NCI-H1694 (cell line): ENCODE measurements at regions not wholly inside any gene's neighbourhood (a gene's known extent, or its start where the extent isn't known, plus 50 kb on each side); places are given as distances from the start of the nearest gene placed in this dataset.

Source experiments
- DNase-seq: peaks from one replicate; lab custom pipeline; 2025; lab: John Stamatoyannopoulos, UW

DNA sequence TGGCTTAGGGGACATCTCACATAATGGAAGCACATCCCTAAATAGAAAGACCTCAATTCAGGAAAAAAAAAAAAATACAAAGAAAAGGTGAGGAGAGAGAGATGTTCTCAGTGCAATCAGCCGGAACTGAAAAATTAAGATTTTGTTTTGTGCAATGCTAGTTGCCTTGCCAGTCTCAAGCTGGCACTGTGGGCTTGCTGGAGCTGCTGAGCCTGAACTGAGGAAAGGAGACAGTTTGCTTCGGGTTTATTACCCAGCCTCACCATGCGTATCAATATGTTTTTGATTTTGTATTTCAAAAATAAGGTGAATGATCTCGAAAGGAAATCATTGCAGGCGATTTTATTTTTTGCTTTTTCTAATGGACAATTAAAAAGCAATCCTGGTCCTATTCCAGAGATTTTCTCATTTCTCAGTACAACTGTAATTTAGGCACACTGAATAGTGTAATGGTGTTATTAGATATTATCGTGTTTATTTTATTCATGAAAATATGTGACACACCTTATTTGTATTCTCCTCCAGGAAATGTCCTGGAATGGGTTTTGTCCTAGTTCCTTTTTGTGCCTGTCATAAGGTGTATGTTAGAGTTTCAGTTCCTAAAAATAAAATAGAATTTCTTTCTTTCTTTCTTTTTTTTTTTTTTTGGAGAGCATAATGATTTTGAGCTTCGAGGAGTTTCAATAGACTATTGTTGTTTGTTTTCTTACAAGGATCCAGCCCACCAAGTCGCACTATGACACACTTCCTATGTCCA, 72.8 kb upstream of the ZEB2 start:
- no peak for DNase-seq

DNA sequence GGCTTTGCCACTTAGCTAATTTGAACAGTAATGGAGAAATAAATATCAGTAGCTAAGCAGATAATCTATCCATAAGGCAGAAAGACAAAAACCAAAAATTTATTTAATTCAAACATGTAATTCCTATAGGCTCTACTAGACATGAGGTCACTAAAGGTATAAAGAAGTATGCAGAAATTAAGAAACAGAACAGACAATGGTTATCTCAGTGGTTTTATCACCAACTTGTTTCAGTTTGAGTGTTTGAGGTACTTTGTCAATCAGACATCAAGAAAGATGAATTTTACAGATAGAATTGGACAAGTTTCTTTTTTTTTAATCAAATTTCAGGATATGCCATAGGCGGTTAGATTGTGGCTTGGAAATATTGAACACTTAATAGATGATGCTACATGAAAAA, 67.4 kb upstream of the ZEB2 start:
- no peak for DNase-seq

GRCh38 chr2:144586476-144586875, 66.6 kb upstream of the ZEB2 start:
- no peak for DNase-seq

DNA sequence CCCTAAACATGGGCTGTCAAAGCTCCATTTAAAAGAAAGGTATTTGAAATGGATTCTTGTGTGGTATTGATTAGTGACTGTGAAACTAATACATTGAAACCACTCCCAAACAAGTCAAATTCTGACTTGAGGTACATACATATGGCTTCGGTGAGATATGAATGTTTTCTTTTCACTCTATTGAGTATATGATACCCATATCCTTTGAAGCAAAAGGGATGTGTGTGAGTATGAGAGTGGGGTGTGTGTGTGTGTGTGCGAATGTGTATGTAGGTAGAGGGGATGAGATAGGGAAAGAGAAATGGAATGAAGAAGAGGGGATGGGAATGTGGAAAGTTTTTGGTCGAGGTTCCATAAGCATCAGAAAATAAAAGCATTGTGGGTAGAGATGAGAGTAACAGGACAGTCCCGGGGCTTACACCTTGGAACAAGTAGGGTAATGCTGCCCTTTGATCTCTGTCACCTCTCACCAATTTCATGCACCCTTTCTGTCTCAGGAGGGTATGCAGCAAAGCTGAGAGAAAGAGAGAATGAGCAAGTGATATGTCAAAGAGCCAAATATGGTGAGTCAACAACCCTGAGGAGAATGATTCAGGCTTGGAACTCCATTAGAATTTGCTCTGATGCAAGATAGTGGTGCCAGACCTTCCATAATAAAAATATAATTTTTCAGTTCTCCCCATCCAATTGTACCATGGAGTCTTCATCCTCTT, 64.0 kb upstream of the ZEB2 start:
- DNase-seq: no peak

DNA sequence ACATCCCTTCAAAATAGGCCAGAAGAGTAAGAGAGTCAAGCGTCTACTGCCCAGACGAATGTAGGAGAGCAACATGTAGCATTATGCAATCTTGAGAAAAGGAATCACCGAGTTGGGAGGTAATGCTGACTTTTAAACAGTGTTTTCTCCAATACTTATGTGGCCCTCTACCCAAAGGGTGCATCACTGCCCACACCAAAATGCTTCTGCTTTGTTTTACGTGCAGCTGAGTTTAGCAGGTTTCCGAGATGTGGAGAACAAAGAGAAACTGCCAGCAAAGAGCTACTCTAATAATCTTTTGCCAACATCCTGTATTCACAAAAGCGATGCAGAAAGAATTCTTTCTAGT, 63.4 kb upstream of the ZEB2 start:
- no peak for DNase-seq

- DNase-seq: no peak
These were observed 62.9 kb upstream of the ZEB2 start for GRCh38 chr2:144582651-144583380.

GRCh38 chr2:144580521-144581161, 60.7 kb upstream of the ZEB2 start:
- no peak for DNase-seq

- DNase-seq: no peak
These were observed 59.6 kb upstream of the ZEB2 start for GRCh38 chr2:144579556-144579955.

DNA sequence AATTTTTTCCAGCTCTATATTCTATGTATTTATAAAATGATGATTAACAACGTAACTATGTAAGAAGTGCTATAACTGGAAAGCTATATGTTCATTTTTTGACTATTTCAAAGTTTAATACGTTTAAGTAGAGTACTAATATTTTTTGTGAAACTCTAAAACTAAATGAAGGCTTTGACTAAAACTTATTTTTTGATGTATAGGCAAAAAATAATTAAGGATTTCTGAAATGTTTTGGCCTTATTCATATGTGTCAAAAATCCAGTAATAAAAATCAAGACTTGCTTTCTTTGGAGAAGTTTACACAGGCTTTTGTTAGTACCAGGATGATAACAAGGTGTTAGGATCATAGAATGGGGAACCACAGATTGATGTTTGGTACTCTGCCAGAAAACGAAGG, 58.2 kb upstream of the ZEB2 start:
- DNase-seq: no peak

GRCh38 chr2:144572977-144573376, 53.1 kb upstream of the ZEB2 start:
- DNase-seq: no peak

GRCh38 chr2:144571770-144572169, 51.9 kb upstream of the ZEB2 start:
- no peak for DNase-seq

- no peak for DNase-seq
These were observed 50.6 kb upstream of the ZEB2 start for GRCh38 chr2:144570566-144570965.
